ENCODE measurements at regions not wholly inside any gene's neighbourhood (a gene's known extent, or its start where the extent isn't known, plus 50 kb on each side); places are given as distances from the start of the nearest gene placed in this dataset.
"Not testable (repeated sequence)": the region's sequence is repeated elsewhere in the genome, so short reads cannot be mapped to it uniquely, and the experiment has no call there.

GRCh38 chr7:91491868-91492267, 227.6 kb downstream of the FZD1 start:
- ATAC-seq: no peak
- DNase-seq: no peak
- no peaks in the 10 kb centered on the region for H3K36me3 ChIP-seq (replicated peaks in 1 of 2; ENCODE audit: insufficient read depth in 1 of 2, low read depth in 2 of 2)
- H3K27ac ChIP-seq: no peak overlapping the region
- intact Hi-C loops (cut with DNase I): no loop called here
- TF ChIP-seq CTCF (IDR thresholded peaks at IDR 0.05): no peak
- TF ChIP-seq POLR2A (IDR thresholded peaks at IDR 0.05): no peak
- H3K9me3 ChIP-seq: no peaks in the 10 kb centered on the region
- H3K4me3 ChIP-seq: no peak overlapping the region
- H3K4me1 ChIP-seq: no peaks in the 10 kb centered on the region
- H3K27me3 ChIP-seq: no peaks in the 10 kb centered on the region

GRCh38 chr7:91492317-91492716, 228.1 kb downstream of the FZD1 start:
- 83 to 89% methylated on average over 2 of the region's 2 CpGs for WGBS, 2 donors
- Histone ChIP-seq H3K4me3 (no peak overlapping the region), H3K4me1 (no peaks in the 10 kb centered on the region), H3K27ac (no peak overlapping the region), H3K36me3 (replicated peaks in 1 of 2; ENCODE audit: insufficient read depth in 1 of 2, low read depth in 2 of 2) (no peaks in the 10 kb centered on the region), H3K27me3 (no peaks in the 10 kb centered on the region), H3K9me3 (no peaks in the 10 kb centered on the region)
- DNase-seq: no peak
- intact Hi-C loops (cut with DNase I): no loop called here
- TF ChIP-seq CTCF (IDR thresholded peaks at IDR 0.05) (no peak), POLR2A (IDR thresholded peaks at IDR 0.05) (no peak)
- ATAC-seq: no peak

- intact Hi-C loops (cut with DNase I): no loop called here
Observed at GRCh38 chr7:91492773-91493172, 228.5 kb downstream of the FZD1 start.

GRCh38 chr7:91494450-91494849, 230.2 kb downstream of the FZD1 start:
- DNase-seq: no peak
- no peaks in the 10 kb centered on the region for H3K4me1 ChIP-seq
- H3K27ac ChIP-seq: no peak overlapping the region
- H3K36me3 ChIP-seq (replicated peaks in 1 of 2; ENCODE audit: insufficient read depth in 1 of 2, low read depth in 2 of 2): no peaks in the 10 kb centered on the region
- ATAC-seq: no peak
- TF ChIP-seq CTCF (IDR thresholded peaks at IDR 0.05): no peak
- no peak for TF ChIP-seq POLR2A (IDR thresholded peaks at IDR 0.05)
- H3K27me3 ChIP-seq: no peaks in the 10 kb centered on the region
- intact Hi-C loops (cut with DNase I): no loop called here
- no peak overlapping the region for H3K4me3 ChIP-seq
- no peaks in the 10 kb centered on the region for H3K9me3 ChIP-seq
- 77 to 82% methylated on average over 1 of the region's 1 CpG for WGBS, 2 donors

More at GRCh38 chr7:91492773-91493172, 228.5 kb downstream of the FZD1 start:
- no peaks in the 10 kb centered on the region for H3K36me3 ChIP-seq (replicated peaks in 1 of 2; ENCODE audit: insufficient read depth in 1 of 2, low read depth in 2 of 2)
- WGBS, 2 donors: 40 to 46% methylated on average over 3 of the region's 3 CpGs
- TF ChIP-seq POLR2A (IDR thresholded peaks at IDR 0.05) (no peak), CTCF (IDR thresholded peaks at IDR 0.05) (no peak)
- DNase-seq: no peak
- no peak overlapping the region for H3K4me3 ChIP-seq
- no peaks in the 10 kb centered on the region for H3K27me3 ChIP-seq
- no peaks in the 10 kb centered on the region for H3K4me1 ChIP-seq
- no peak for ATAC-seq
- H3K9me3 ChIP-seq: no peaks in the 10 kb centered on the region
- no peak overlapping the region for H3K27ac ChIP-seq

GRCh38 chr7:91496251-91496820, 232.1 kb downstream of the FZD1 start:
- Histone ChIP-seq H3K4me3 (no peak overlapping the region), H3K36me3 (replicated peaks in 1 of 2; ENCODE audit: insufficient read depth in 1 of 2, low read depth in 2 of 2) (no peaks in the 10 kb centered on the region), H3K4me1 (no peaks in the 10 kb centered on the region), H3K9me3 (no peaks in the 10 kb centered on the region), H3K27me3 (no peaks in the 10 kb centered on the region), H3K27ac (no peak overlapping the region)
- TF ChIP-seq POLR2A (IDR thresholded peaks at IDR 0.05) (no peak), CTCF (IDR thresholded peaks at IDR 0.05) (no peak)
- intact Hi-C loops (cut with DNase I): no loop called here
- no peak for ATAC-seq
- no peak for DNase-seq
- WGBS, 2 donors: 39 to 75% methylated on average over 1 of the region's 1 CpG

GRCh38 chr7:91497277-91497676, 233.0 kb downstream of the FZD1 start:
- H3K27ac ChIP-seq; ATAC-seq; H3K36me3 ChIP-seq (replicated peaks in 1 of 2; ENCODE audit: insufficient read depth in 1 of 2, low read depth in 2 of 2); DNase-seq; H3K27me3 ChIP-seq; H3K9me3 ChIP-seq; intact Hi-C loops (cut with DNase I); H3K4me3 ChIP-seq; H3K4me1 ChIP-seq: not testable (repeated sequence)
- WGBS, 2 donors: 90 to 100% methylated on average over 1 of the region's 1 CpG
